ENCODE measurements at regions not wholly inside any gene's neighbourhood (a gene's known extent, or its start where the extent isn't known, plus 50 kb on each side); places are given as distances from the start of the nearest gene placed in this dataset.

GRCh38 chr6:168890306-168890980, 363.2 kb downstream of the THBS2 start:
- DNase-seq: no peak
- Histone ChIP-seq H3K27me3 (peaks cover 0 to 24% of the 10 kb centered on the region in 2 donors), H3K9me3 (no peaks in the 10 kb centered on the region), H3K27ac (no peak overlapping the region), H3K36me3 (no peaks in the 10 kb centered on the region), H3K4me3 (no peak overlapping the region), H3K4me1 (no peaks in the 10 kb centered on the region)
- TF ChIP-seq CTCF (IDR thresholded peaks at IDR 0.05): no peak
- intact Hi-C loops (cut with DNase I): no loop called here
- ATAC-seq: no peak

DNA sequence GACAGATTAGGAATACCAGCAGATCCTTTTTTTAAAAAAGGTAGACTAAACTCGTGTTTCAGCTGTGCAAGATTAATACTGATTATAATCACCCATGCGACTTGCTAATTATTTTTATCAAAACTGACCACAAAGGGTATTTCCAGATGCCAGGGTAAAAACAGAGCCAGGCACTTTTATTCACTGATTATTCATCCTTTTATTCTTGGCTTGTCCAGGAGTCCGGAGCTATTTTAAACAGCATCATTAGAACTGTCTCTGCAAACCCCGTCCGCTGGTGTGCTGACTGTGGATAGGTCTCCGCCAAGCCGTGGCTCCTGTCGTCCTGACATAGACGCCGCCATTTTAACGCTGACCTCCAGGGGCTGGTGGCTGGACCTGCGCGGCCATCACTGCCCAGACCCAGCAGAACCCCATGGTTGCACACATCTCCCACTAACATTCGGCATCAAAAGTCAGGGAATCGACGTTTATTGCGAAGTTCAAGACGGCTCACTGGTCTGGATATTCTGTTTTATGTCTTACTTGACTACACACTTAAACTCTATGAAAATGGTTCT, 364.8 kb downstream of the THBS2 start:
- Histone ChIP-seq H3K4me1 (no peaks in the 10 kb centered on the region), H3K27me3 (peaks cover 0 to 37% of the 10 kb centered on the region in 2 donors), H3K27ac (no peak overlapping the region), H3K36me3 (no peaks in the 10 kb centered on the region), H3K9me3 (no peaks in the 10 kb centered on the region), H3K4me3 (no peak overlapping the region)
- DNase-seq (no peak), ATAC-seq (no peak)
- no peak for TF ChIP-seq CTCF (IDR thresholded peaks at IDR 0.05)
- intact Hi-C loops (cut with DNase I): no loop called here

GRCh38 chr6:168888102-168888501, 365.5 kb downstream of the THBS2 start:
- intact Hi-C loops (cut with DNase I): no loop called here
- no peak for TF ChIP-seq CTCF (IDR thresholded peaks at IDR 0.05)
- ATAC-seq (no peak), DNase-seq (no peak)
- Histone ChIP-seq H3K9me3 (no peaks in the 10 kb centered on the region), H3K27ac (no peak overlapping the region), H3K4me3 (no peak overlapping the region), H3K27me3 (peaks cover 0 to 42% of the 10 kb centered on the region in 2 donors), H3K4me1 (no peaks in the 10 kb centered on the region), H3K36me3 (no peaks in the 10 kb centered on the region)

DNA sequence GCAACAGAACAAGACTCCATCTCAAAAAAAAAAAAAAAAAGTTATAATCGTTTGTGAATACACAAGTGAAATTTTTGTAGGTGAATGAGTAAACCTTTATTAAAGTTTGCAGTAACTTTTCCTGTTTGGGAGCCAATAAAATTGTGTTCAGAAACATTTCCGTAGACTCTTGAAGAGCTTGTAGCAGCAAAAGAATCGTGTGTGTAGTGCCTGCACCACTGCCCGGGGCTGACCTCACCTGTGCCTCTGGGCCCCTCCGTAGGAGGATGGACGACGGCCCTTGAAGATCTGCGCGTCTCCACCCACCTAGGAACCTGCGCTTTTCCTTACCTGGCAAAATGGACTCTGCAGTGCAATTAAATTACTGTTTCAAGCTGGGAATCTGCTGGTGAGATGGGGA, 366.0 kb downstream of the THBS2 start:
- peaks cover 0 to 42% of the 10 kb centered on the region in 2 donors for H3K27me3 ChIP-seq
- H3K4me3 ChIP-seq: no peak overlapping the region
- no peaks in the 10 kb centered on the region for H3K9me3 ChIP-seq
- no peak overlapping the region for H3K27ac ChIP-seq
- ATAC-seq (no peak), DNase-seq (no peak)
- no peaks in the 10 kb centered on the region for H3K4me1 ChIP-seq
- no peak for TF ChIP-seq CTCF (IDR thresholded peaks at IDR 0.05)
- intact Hi-C loops (cut with DNase I): no loop called here
- H3K36me3 ChIP-seq: no peaks in the 10 kb centered on the region

- Histone ChIP-seq H3K27me3 (peaks cover 0 to 46% of the 10 kb centered on the region in 2 donors), H3K36me3 (no peaks in the 10 kb centered on the region), H3K4me1 (no peaks in the 10 kb centered on the region), H3K9me3 (no peaks in the 10 kb centered on the region), H3K27ac (no peak overlapping the region), H3K4me3 (no peak overlapping the region)
- ATAC-seq: no peak
- peak in 1 of 4 donors; percentile 38 for DNase-seq
- no peak for TF ChIP-seq CTCF (IDR thresholded peaks at IDR 0.05)
- intact Hi-C loops (cut with DNase I): no loop called here
Measured at GRCh38 chr6:168886964-168887363, 366.7 kb downstream of the THBS2 start.
